Left ventricle myocardium inferior (tissue), 1 donor: ENCODE measurements at regions not wholly inside any gene's neighbourhood (a gene's known extent, or its start where the extent isn't known, plus 50 kb on each side); places are given as distances from the start of the nearest gene placed in this dataset.
"Not testable (repeated sequence)": the region's sequence is repeated elsewhere in the genome, so short reads cannot be mapped to it uniquely, and the experiment has no call there.

Experiments used
- DNase-seq: peaks from one replicate; pipeline ENCODE4 v3.0.0-alpha.2; 2020
- H3K27ac ChIP-seq: fragments of 200-600 bp; replicated peaks from 2 replicates; pipeline ENCODE4 v1.8.0; 2021
- H3K27me3 ChIP-seq: fragments of 200-600 bp; 2 replicates; pipeline ENCODE4 v1.8.0; 2021; ENCODE audit warnings: low read depth
- H3K36me3 ChIP-seq: fragments of 200-600 bp; 2 replicates; pipeline ENCODE4 v1.8.0; 2021
- H3K4me1 ChIP-seq: fragments of 200-600 bp; 2 replicates; pipeline ENCODE4 v1.8.0; 2021
- H3K4me3 ChIP-seq: fragments of 200-600 bp; 2 replicates; pipeline ENCODE4 v1.8.0; 2021; ENCODE audit warnings: mild to moderate bottlenecking, moderate library complexity
- H3K9me3 ChIP-seq: fragments of 200-600 bp; replicated peaks from 2 replicates; pipeline ENCODE4 v1.8.0; 2021
- CTCF ChIP-seq: fragments of 200-600 bp; IDR thresholded peaks from 2 replicates; pipeline ENCODE4 v1.8.0; 2021; ENCODE audit warnings: antibody characterized with exemption, mild to moderate bottlenecking, borderline replicate concordance
- intact Hi-C: fragments of 100-400 bp; cut with micrococcal nuclease; formaldehyde crosslinking; loops from one replicate; pipeline ENCODE4 v1.11.0; 2022
- donor health status: DM: no; HTN: yes; CAD: no; lungs with severe emphysema.

- intact Hi-C loops, result no loop called here
- H3K4me3 ChIP-seq, result no peak overlapping the region
- H3K9me3 ChIP-seq, result no peaks in the 10 kb centered on the region
- no peak overlapping the region for H3K27ac ChIP-seq
- TF ChIP-seq CTCF, result no peak
- no peaks in the 10 kb centered on the region for H3K27me3 ChIP-seq
- H3K36me3 ChIP-seq, result no peaks in the 10 kb centered on the region
- no peaks in the 10 kb centered on the region for H3K4me1 ChIP-seq
- no peak for DNase-seq
Measured at GRCh38 chr18:75700561-75700960, 273.1 kb upstream of the SMIM21 start.

DNA sequence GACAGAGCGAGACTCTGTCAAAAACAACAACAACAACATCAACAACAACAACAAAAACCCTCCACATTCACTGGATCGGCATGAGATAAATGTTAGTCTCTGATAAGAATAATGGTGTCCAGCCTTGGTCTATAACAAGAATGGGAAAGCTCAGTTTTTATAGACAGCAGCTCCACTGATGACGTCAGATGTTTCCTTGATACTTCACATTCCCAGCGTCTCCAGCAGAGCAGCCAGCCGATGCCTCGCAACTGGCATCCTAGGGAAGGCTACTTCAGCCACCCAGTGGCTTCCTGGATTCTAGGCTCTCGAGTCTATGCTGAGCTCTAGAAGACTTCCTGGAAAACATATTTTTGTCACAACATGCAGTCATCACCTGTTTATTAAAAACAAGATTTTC is 271.4 kb upstream of the SMIM21 start:
- H3K36me3 ChIP-seq, result no peaks in the 10 kb centered on the region
- H3K4me1 ChIP-seq, result no peaks in the 10 kb centered on the region
- H3K4me3 ChIP-seq, result no peak overlapping the region
- no peak for TF ChIP-seq CTCF
- no peaks in the 10 kb centered on the region for H3K27me3 ChIP-seq
- H3K9me3 ChIP-seq, result no peaks in the 10 kb centered on the region
- no peak overlapping the region for H3K27ac ChIP-seq
- DNase-seq, result no peak
- intact Hi-C loops, result no loop called here

GRCh38 chr18:75697493-75697892 is 270.0 kb upstream of the SMIM21 start:
- Histone ChIP-seq H3K9me3 (no peaks in the 10 kb centered on the region), H3K36me3 (no peaks in the 10 kb centered on the region), H3K4me3 (no peak overlapping the region), H3K4me1 (no peaks in the 10 kb centered on the region), H3K27me3 (no peaks in the 10 kb centered on the region), H3K27ac (no peak overlapping the region)
- DNase-seq, result no peak
- no peak for TF ChIP-seq CTCF
- intact Hi-C loops, result no loop called here

DNA sequence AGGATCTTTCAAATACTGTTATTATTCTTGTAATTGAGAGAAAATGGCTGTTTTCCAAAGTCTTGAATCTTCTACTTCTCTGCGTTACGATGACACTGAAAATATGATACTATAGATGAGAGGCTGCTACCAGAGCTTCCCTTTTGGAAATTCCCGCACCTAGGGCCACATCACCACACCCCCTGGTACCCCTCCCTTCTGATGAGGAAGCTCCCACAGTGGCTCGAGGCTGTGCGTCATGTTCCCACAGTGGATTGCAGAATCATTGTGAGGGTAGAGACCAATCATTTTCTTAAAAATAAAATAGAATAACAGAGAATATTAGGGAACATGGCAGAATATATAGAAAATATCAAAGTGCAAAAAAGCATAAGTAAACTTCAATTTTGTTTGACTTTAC is 268.9 kb upstream of the SMIM21 start:
- no peak overlapping the region for H3K27ac ChIP-seq
- H3K4me1 ChIP-seq, result no peaks in the 10 kb centered on the region
- H3K9me3 ChIP-seq, result no peaks in the 10 kb centered on the region
- H3K4me3 ChIP-seq, result no peak overlapping the region
- no peak for TF ChIP-seq CTCF
- intact Hi-C loops, result no loop called here
- H3K36me3 ChIP-seq, result no peaks in the 10 kb centered on the region
- no peak for DNase-seq
- H3K27me3 ChIP-seq, result no peaks in the 10 kb centered on the region

- intact Hi-C loops, result no loop called here
- no peak for DNase-seq
- H3K4me1 ChIP-seq, result no peaks in the 10 kb centered on the region
- H3K36me3 ChIP-seq, result no peaks in the 10 kb centered on the region
- no peaks in the 10 kb centered on the region for H3K9me3 ChIP-seq
- no peak overlapping the region for H3K27ac ChIP-seq
- H3K27me3 ChIP-seq, result no peaks in the 10 kb centered on the region
- TF ChIP-seq CTCF, result no peak
- no peak overlapping the region for H3K4me3 ChIP-seq
Measured at GRCh38 chr18:75694292-75694691, 266.8 kb upstream of the SMIM21 start.

DNA sequence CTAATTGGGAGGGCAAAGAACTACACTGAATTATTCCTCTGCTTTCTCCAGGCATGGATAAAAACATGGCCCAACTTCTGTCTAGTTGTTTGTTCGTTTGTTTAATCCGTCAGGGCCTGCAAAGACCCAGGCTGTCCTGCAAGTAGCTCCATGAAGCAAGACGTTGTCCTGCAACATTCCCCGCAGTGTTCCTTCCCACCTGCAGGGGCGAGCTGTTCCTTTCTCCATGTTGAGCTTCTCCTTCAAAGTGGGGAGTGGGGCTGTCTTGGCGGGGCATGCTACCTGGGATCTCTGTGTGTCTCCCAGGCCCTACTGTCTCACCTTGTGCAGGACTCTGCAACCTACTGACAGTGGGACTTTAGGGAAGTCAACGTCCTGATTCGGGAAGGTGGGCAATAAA is 264.0 kb upstream of the SMIM21 start:
- Histone ChIP-seq H3K9me3 (no peaks in the 10 kb centered on the region), H3K4me3 (no peak overlapping the region), H3K27ac (no peak overlapping the region), H3K4me1 (no peaks in the 10 kb centered on the region), H3K36me3 (no peaks in the 10 kb centered on the region), H3K27me3 (no peaks in the 10 kb centered on the region)
- intact Hi-C loops, result no loop called here
- DNase-seq, result no peak
- TF ChIP-seq CTCF, result no peak

- not testable (repeated sequence) for DNase-seq
Measured at GRCh38 chr18:75690283-75690682, 262.8 kb upstream of the SMIM21 start.

More at GRCh38 chr18:75690283-75690682, 262.8 kb upstream of the SMIM21 start:
- H3K36me3 ChIP-seq, H3K27me3 ChIP-seq, H3K27ac ChIP-seq, H3K4me1 ChIP-seq, H3K4me3 ChIP-seq, intact Hi-C loops, H3K9me3 ChIP-seq: not testable (repeated sequence)
